Dermis microvascular lymphatic vessel endothelial cell (primary cell): ENCODE measurements at regions not wholly inside any gene's neighbourhood (a gene's known extent, or its start where the extent isn't known, plus 50 kb on each side); places are given as distances from the start of the nearest gene placed in this dataset.
"Not testable (repeated sequence)": the region's sequence is repeated elsewhere in the genome, so short reads cannot be mapped to it uniquely, and the experiment has no call there.

Experiments used
- DNase-seq, 2 donors: peaks; one replicate each; pipeline versions ENCODE4 v3.0.0 to v3.0.0-alpha.2; 2010; ENCODE audit warnings: low read depth in 2 of 2

- DNase-seq: no peak
Measured at GRCh38 chr12:89789862-89790261, 81.2 kb upstream of the ATP2B1 start.

- DNase-seq: no peak
Measured at GRCh38 chr12:89787763-89788162, 79.1 kb upstream of the ATP2B1 start.

DNA sequence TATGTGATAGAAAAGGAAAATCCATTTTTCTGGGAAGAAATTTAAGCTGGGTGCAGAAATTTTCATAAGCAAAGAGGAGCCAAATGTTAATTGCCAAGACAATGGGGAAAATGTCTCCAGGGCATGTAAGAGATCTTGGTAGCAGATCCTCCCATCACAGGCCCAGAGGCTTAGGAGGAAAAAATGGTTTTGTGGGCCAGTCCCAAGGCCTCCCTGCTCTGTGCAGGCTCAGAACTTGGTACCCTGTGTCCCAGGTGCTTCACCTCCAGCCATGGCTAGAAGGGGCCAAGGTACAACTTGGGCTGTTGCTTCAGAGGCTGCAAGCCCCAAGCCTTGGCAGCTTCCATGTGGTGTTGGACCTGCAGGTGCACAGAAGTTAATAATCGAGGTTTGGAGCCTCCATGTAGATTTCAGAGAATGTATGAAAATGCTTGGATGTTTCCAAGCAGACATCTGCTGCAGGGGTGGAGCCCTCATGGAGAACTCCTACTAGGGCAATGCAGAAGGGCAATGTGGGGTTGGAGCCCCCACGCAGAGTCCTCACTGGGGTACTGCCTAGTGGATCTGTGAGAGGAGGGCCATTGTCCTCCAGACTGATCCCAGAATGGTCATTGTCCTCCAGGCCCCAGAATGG lies 77.7 kb upstream of the ATP2B1 start:
- DNase-seq: no peak

GRCh38 chr12:89783359-89784060 lies 74.9 kb upstream of the ATP2B1 start:
- DNase-seq: no peak

DNA sequence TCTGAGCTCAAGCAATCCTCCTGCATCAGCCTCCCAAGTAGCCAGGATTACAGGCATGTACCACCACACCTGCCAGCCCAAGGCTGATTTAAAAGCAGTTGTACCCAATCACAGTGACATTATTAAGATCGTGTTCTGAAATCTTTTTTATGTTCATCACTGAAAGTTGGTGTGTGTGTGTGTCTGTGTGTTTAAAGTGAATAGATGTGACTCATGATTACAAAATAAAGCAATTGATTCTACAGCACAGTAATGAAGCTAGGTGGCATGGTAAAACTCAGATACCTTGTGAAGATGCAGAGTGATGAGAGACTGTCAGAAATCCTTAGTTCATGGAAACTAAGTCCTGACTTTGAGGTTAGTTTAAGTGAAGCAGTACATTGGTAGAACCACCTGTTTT lies 74.2 kb upstream of the ATP2B1 start:
- DNase-seq: no peak

DNA sequence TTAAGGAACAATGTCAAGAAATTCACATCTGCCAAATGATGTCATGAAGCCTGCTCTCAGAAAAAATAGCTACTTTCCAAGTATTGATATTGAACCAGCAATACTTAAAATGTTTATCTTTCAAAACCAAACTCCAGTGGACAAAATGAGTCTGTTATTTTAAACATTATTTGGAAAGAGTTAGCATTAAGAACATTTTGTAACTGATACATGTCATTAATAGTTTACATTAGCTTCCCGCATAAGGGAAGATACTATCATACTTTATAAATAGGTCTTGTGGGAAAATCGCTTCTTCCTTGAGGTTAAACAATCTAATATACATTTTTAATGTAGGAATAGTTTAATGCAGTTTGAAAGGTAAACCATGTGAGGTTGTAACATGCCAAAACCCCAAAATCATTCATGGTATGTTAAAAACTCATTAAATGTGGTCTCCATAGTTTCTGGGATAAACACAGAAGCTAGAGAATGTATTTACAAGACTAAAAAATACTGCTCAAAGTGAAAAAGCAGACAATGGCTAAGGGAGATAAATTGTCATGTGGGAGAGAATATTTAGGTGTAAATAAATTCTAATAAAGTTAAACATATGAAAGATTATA lies 73.4 kb upstream of the ATP2B1 start:
- no peak for DNase-seq

- DNase-seq: no peak
Measured at GRCh38 chr12:89781156-89781555, 72.5 kb upstream of the ATP2B1 start.

GRCh38 chr12:89779090-89779489 lies 70.5 kb upstream of the ATP2B1 start:
- DNase-seq: no peak

- no peak for DNase-seq
Measured at GRCh38 chr12:89777733-89778379, 69.2 kb upstream of the ATP2B1 start.

DNA sequence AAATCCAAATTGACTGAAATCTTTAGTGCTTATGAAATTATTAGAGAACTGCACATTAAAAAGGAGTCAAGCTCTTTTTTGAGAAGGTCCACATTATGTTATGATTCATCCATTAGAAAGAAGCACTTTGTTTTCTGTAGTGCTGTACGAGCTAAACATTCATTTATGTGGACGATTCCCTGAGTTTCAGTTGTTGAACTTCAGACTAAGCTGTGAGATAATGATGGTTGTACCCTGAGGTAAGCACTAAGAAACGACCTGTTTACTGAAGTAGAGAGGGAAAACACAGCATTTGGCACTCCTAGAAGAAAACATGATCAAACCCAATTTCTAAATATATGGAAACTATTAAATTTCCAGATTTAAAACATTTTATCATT lies 67.3 kb upstream of the ATP2B1 start:
- DNase-seq: no peak

GRCh38 chr12:89775063-89775985 lies 66.7 kb upstream of the ATP2B1 start:
- DNase-seq: no peak

DNA sequence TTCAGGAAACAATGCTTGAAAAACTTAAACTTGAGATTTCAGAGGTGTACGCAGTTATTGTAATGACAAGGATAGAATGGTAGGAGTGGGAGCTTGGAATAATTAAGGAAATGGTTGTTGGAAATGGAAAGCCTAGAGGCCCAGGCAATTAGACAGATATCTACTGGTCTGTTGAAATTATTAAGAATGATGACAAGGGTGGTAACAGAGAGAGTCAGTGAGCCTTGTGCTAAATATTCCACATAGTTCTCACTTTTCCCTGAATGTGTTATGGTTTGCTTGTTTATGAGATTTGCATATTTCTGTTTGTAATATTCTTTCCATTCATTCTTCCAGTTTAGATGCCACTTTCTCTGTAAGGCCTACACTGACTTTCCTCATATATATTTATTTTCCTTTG lies 66.0 kb upstream of the ATP2B1 start:
- DNase-seq: no peak

GRCh38 chr12:89770391-89770790 lies 61.8 kb upstream of the ATP2B1 start:
- no peak for DNase-seq

GRCh38 chr12:89769483-89769818 lies 60.8 kb upstream of the ATP2B1 start:
- DNase-seq: no peak

DNA sequence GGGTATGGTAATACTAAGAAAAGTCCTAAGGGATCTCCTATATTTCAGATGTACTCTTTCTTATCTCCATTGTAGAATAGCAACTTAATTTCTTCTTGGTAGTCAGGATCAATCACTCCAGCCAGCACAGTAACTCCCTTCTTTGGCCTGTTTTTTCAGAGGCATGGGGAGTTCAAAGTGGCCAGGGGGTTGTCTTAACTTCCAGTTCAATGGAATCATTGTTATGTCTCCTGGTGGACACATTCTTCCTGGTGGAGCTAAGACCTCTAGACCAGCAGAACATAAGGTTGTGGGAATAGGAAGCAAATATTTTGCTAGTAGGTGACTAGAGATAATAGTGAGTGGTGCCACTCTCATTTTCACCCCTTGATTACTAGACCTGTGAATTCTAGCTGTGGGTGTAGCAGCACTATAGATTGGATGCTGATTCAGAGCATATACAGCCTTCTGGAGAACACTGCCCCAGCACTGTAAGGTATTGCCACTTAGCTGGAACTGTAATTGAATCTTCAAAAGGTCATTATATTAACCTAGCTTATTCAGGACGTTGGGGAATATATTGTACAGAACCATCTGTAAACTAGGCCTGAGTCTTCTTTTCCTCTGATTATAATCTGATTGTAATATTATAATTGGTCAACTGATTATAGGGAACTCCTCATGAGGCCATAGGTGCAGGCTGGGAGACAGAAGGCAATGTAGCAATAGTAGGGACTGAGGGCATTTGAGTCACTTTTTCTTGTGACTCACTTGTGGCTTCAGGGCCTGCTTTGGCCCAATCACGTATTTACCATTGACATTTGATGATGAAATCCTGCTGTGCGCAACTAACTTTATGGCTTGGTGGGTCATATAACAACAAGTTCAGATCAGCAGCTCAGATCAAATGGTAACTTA lies 60.2 kb upstream of the ATP2B1 start:
- no peak for DNase-seq

GRCh38 chr12:89765959-89766824 lies 57.6 kb upstream of the ATP2B1 start:
- no peak for DNase-seq

DNA sequence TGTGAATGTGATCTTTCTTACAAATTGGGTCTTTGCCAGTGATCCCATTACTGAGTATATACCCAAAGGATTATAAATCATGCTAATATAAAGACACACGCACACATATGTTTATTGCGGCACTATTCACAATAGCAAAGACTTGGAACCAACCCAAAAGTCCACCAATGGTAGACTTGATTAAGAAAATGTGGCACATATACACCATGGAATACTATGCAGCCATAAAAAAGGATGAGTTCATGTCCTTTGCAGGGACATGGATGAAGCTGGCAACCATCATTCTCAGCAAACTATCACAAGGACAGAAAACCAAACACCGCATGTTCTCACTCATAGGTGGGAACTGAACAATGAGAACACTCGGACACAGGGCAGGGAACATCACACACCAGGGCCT lies 55.5 kb upstream of the ATP2B1 start:
- DNase-seq: not testable (repeated sequence)

DNA sequence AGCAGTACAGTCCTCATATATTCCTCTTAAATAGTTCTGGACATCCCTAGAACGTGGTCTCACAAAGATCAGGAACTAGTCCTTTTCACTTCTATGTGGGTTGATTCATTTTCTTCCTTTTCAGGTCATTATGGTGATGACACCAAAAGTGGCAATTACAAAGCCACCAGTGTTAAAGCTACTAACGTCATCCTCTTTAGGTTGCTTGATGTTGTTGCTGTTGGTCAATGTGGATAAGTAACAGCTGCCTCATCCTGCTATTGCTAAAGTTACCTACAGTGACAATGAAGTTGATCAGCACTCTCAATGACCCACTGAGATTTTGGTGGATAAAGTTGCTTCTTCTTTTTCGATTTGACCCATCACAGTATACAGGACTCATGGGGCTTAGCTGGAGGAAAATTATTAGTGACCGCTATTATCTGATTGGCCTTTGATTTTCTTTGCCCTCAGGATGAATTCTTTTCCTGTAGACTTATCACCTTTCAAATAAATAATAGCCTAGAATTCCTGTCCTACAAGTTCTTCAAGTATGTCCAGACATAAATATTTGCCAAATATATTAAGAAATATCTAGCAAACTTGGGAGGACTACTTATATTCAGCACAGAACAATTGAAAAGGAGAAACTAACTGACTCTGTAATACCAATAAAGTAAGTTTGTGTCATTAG lies 54.0 kb upstream of the ATP2B1 start:
- DNase-seq: no peak

GRCh38 chr12:89760783-89761182 lies 52.1 kb upstream of the ATP2B1 start:
- no peak for DNase-seq
